ENCODE measurements at regions not wholly inside any gene's neighbourhood (a gene's known extent, or its start where the extent isn't known, plus 50 kb on each side); places are given as distances from the start of the nearest gene placed in this dataset.

GRCh38 chr15:53875711-53876110, 102.5 kb upstream of the UNC13C start:
- TF ChIP-seq REST (IDR thresholded peaks at IDR 0.05; ENCODE audit: insufficient read depth in 1 of 2, low read depth in 2 of 2, low read length in 2 of 2) (no peak), TAF1 (IDR thresholded peaks at IDR 0.05; ENCODE audit: borderline replicate concordance, insufficient read depth, low read length) (no peak), SIN3A (IDR thresholded peaks at IDR 0.05; ENCODE audit: borderline replicate concordance, insufficient read depth, low read length) (no peak), POLR2AphosphoS5 (IDR thresholded peaks at IDR 0.05; ENCODE audit: low read depth, low read length) (no peak), FOXP2 (optimal IDR thresholded peaks at IDR 0.05; ENCODE audit: borderline replicate concordance, extremely low read depth, extremely low read length, insufficient read depth) (no peak)

- TF ChIP-seq REST (IDR thresholded peaks at IDR 0.05; ENCODE audit: insufficient read depth in 1 of 2, low read depth in 2 of 2, low read length in 2 of 2) (no peak), SIN3A (IDR thresholded peaks at IDR 0.05; ENCODE audit: borderline replicate concordance, insufficient read depth, low read length) (no peak), POLR2AphosphoS5 (IDR thresholded peaks at IDR 0.05; ENCODE audit: low read depth, low read length) (no peak), FOXP2 (optimal IDR thresholded peaks at IDR 0.05; ENCODE audit: borderline replicate concordance, extremely low read depth, extremely low read length, insufficient read depth) (no peak), TAF1 (IDR thresholded peaks at IDR 0.05; ENCODE audit: borderline replicate concordance, insufficient read depth, low read length) (no peak)
These were observed 103.1 kb upstream of the UNC13C start for GRCh38 chr15:53875139-53875538.

- TF ChIP-seq FOXP2 (optimal IDR thresholded peaks at IDR 0.05; ENCODE audit: borderline replicate concordance, extremely low read depth, extremely low read length, insufficient read depth) (no peak), SIN3A (IDR thresholded peaks at IDR 0.05; ENCODE audit: borderline replicate concordance, insufficient read depth, low read length) (no peak), POLR2AphosphoS5 (IDR thresholded peaks at IDR 0.05; ENCODE audit: low read depth, low read length) (no peak)
These were observed 105.8 kb upstream of the UNC13C start for GRCh38 chr15:53872410-53872809.

GRCh38 chr15:53869806-53870073, 108.5 kb upstream of the UNC13C start:
- TF ChIP-seq SIN3A (IDR thresholded peaks at IDR 0.05; ENCODE audit: borderline replicate concordance, insufficient read depth, low read length) (no peak), REST (IDR thresholded peaks at IDR 0.05; ENCODE audit: insufficient read depth in 1 of 2, low read depth in 2 of 2, low read length in 2 of 2) (no peak), FOXP2 (optimal IDR thresholded peaks at IDR 0.05; ENCODE audit: borderline replicate concordance, extremely low read depth, extremely low read length, insufficient read depth) (no peak), TAF1 (IDR thresholded peaks at IDR 0.05; ENCODE audit: borderline replicate concordance, insufficient read depth, low read length) (no peak), POLR2AphosphoS5 (IDR thresholded peaks at IDR 0.05; ENCODE audit: low read depth, low read length) (no peak)

GRCh38 chr15:53869044-53869805, 109.0 kb upstream of the UNC13C start:
- TF ChIP-seq REST (IDR thresholded peaks at IDR 0.05; ENCODE audit: insufficient read depth in 1 of 2, low read depth in 2 of 2, low read length in 2 of 2) (no peak), POLR2AphosphoS5 (IDR thresholded peaks at IDR 0.05; ENCODE audit: low read depth, low read length) (no peak), TAF1 (IDR thresholded peaks at IDR 0.05; ENCODE audit: borderline replicate concordance, insufficient read depth, low read length) (no peak), FOXP2 (optimal IDR thresholded peaks at IDR 0.05; ENCODE audit: borderline replicate concordance, extremely low read depth, extremely low read length, insufficient read depth) (no peak), SIN3A (IDR thresholded peaks at IDR 0.05; ENCODE audit: borderline replicate concordance, insufficient read depth, low read length) (no peak)

All from PFSK-1 (cell line).